HCT116 (cell line): ENCODE measurements at regions not wholly inside any gene's neighbourhood (a gene's known extent, or its start where the extent isn't known, plus 50 kb on each side); places are given as distances from the start of the nearest gene placed in this dataset.

ENCODE experiments used
- ATAC-seq: fragments of 200-7000 bp; cut with Tn5 transposase; 2 replicates; pipeline ENCODE4 v1.9.1; 2020; ENCODE audit warnings: mild to moderate bottlenecking, moderate library complexity
- BruUV-seq: library from RNA; stranded (reverse); fragments of 400-500 nt; replicated peaks from 2 replicates; lab custom pipeline; 2021; lab: Mats Ljungman, UMichigan
- CTCF ChIA-PET: fragments of 300-600 bp; sonication (Branson Sonifier 250); formaldehyde crosslinking; loops from one replicate; lab custom pipeline; 2021; ENCODE audit warnings: antibody characterized with exemption; lab: Charles Lee
- POLR2A ChIA-PET: fragments of 300-600, 350-600 bp; sonication (Branson Sonifier 250); formaldehyde crosslinking; loops from one replicate; lab custom pipeline; 2021; ENCODE audit warnings: antibody characterized with exemption; lab: Charles Lee
- RAD21 ChIA-PET, 2 experiments: fragments of 300-600 bp; sonication (Branson Sonifier 250); formaldehyde crosslinking; loops; one replicate each; lab custom pipeline; 2023; ENCODE audit warnings: low total read pairs in 2 of 2; ENCODE audit not compliant: uncharacterized antibody in 2 of 2, unreplicated experiment in 2 of 2, low non-redundant PET in 1 of 2; lab: Charles Lee
- DNase-seq: peaks from one replicate; pipeline ENCODE4 v3.0.0-alpha.2; 2010; ENCODE audit warnings: low read depth, low spot score
- H2AFZ ChIP-seq: fragments of 200-600 bp; shearing (Covaris generic), sonication (generic); 2 replicates; pipeline ENCODE4 v1.6.1; 2017; ENCODE audit warnings: low read depth, mixed run types, mixed read lengths, antibody characterized with exemption, low read length; ENCODE audit not compliant: poor library complexity, severe bottlenecking
- H3K27ac ChIP-seq: 2 replicates; pipeline ENCODE4 v1.5.1; 2012; ENCODE audit warnings: low read depth, low read length
- H3K27me3 ChIP-seq: fragments of 200-600 bp; sonication (generic); 2 replicates; pipeline ENCODE4 v1.6.1; 2016; ENCODE audit warnings: mixed run types, low read length, mixed read lengths; ENCODE audit not compliant: insufficient read depth
- H3K36me3 ChIP-seq, 2 experiments: fragments of 200-500 bp in 1 of 2; fragments of 200-600 bp in 1 of 2; sonication (Bioruptor generic) in 1 of 2; sonication (generic) in 1 of 2; 2 replicates each; pipeline versions ENCODE4 v1.5.1 to v1.6.1; 2014 to 2016; ENCODE audit warnings: low read length in 2 of 2, inconsistent platforms in 1 of 2, mixed read lengths in 1 of 2, mixed run types in 1 of 2; ENCODE audit not compliant: insufficient read depth in 2 of 2, control insufficient read depth in 1 of 2
- H3K4me1 ChIP-seq, 2 experiments: fragments of 200-600 bp in 1 of 2; sonication (generic) in 1 of 2; 2 replicates each; pipeline versions ENCODE4 v1.5.1 to v1.6.1; 2012 to 2017; ENCODE audit warnings: low read length in 2 of 2, inconsistent platforms in 1 of 2, mild to moderate bottlenecking in 1 of 2, mixed read lengths in 1 of 2, mixed run types in 1 of 2, moderate library complexity in 1 of 2; ENCODE audit not compliant: insufficient read depth in 2 of 2, control insufficient read depth in 1 of 2
- H3K4me2 ChIP-seq: fragments of 200-600 bp; sonication (generic); 2 replicates; pipeline ENCODE4 v1.6.1; 2017; ENCODE audit warnings: mixed run types, low read length, mixed read lengths
- H3K4me3 ChIP-seq, 2 experiments: fragments of 200-600 bp in 1 of 2; sonication (generic) in 1 of 2; replicated peaks in 1 of 2; 2 replicates each; pipeline ENCODE4 v1.5.1; 2011 to 2016; ENCODE audit warnings: low read length in 2 of 2, control low read depth in 1 of 2, low read depth in 1 of 2, mild to moderate bottlenecking in 1 of 2, mixed read lengths in 1 of 2, mixed run types in 1 of 2
- H3K79me2 ChIP-seq: fragments of 200-600 bp; sonication (generic); 2 replicates; pipeline ENCODE4 v1.6.1; 2017; ENCODE audit warnings: mild to moderate bottlenecking, mixed run types, low read length, moderate library complexity, mixed read lengths; ENCODE audit not compliant: insufficient read depth
- H3K9ac ChIP-seq: fragments of 200-600 bp; sonication (generic); 2 replicates; pipeline ENCODE4 v1.6.1; 2016; ENCODE audit warnings: low read length, mixed read lengths
- H3K9me2 ChIP-seq: fragments of 200-600 bp; sonication (generic), shearing (Covaris generic); 2 replicates; pipeline ENCODE4 v1.6.1; 2017; ENCODE audit warnings: mixed run types, mild to moderate bottlenecking, moderate library complexity; ENCODE audit not compliant: insufficient read depth
- H3K9me3 ChIP-seq, 2 experiments: fragments of 200-500 bp in 1 of 2; fragments of 200-600 bp in 1 of 2; sonication (Bioruptor generic) in 1 of 2; sonication (generic) in 1 of 2; 2 replicates each; pipeline ENCODE4 v1.6.1; 2014 to 2017; ENCODE audit warnings: low read length in 2 of 2, mixed read lengths in 2 of 2, inconsistent platforms in 1 of 2, low read depth in 1 of 2, mild to moderate bottlenecking in 1 of 2, mixed run types in 1 of 2, moderate library complexity in 1 of 2; ENCODE audit not compliant: control insufficient read depth in 1 of 2, insufficient read depth in 1 of 2
- H4K20me1 ChIP-seq: fragments of 200-600 bp; sonication (generic), shearing (Covaris generic); 2 replicates; pipeline ENCODE4 v1.6.1; 2017; ENCODE audit warnings: mixed run types, mild to moderate bottlenecking, moderate library complexity; ENCODE audit not compliant: insufficient read depth
- CBX3 ChIP-seq: IDR thresholded peaks from 2 replicates; pipeline ENCODE4 v1.6.1; 2012; ENCODE audit warnings: low read depth
- CEBPB ChIP-seq: IDR thresholded peaks from 2 replicates; pipeline ENCODE4 v1.6.1; 2012; ENCODE audit warnings: low read depth
- EGR1 ChIP-seq: IDR thresholded peaks from 2 replicates; pipeline ENCODE4 v1.6.1; 2012; ENCODE audit warnings: low read depth
- ELF1 ChIP-seq: IDR thresholded peaks from 2 replicates; pipeline ENCODE4 v1.6.1; 2012; ENCODE audit warnings: low read depth, borderline replicate concordance
- EZH2 ChIP-seq: fragments of 200-600 bp; sonication (generic); IDR thresholded peaks from 2 replicates; pipeline ENCODE4 v1.6.1; 2017; ENCODE audit warnings: antibody characterized with exemption, mixed run types
- EZH2phosphoT487 ChIP-seq: fragments of 200-600 bp; IDR thresholded peaks from 2 replicates; pipeline ENCODE4 v1.6.1; 2018; ENCODE audit warnings: antibody characterized with exemption, borderline replicate concordance
- FOSL1 ChIP-seq: IDR thresholded peaks from 2 replicates; pipeline ENCODE4 v1.6.1; 2012; ENCODE audit warnings: low read depth
- JUND ChIP-seq: IDR thresholded peaks from 2 replicates; pipeline ENCODE4 v1.6.1; 2012
- POLR2A ChIP-seq: IDR thresholded peaks from 2 replicates; pipeline ENCODE4 v1.7.0; 2011; ENCODE audit warnings: borderline replicate concordance; ENCODE audit not compliant: insufficient read depth, insufficient read length; ENCODE audit errors: extremely low read depth
- POLR2AphosphoS5 ChIP-seq: IDR thresholded peaks from 2 replicates; pipeline ENCODE4 v1.6.1; 2011; ENCODE audit warnings: mild to moderate bottlenecking, low read depth, low read length, moderate library complexity
- RAD21 ChIP-seq: IDR thresholded peaks from 2 replicates; pipeline ENCODE4 v1.6.1; 2012; ENCODE audit warnings: low read depth, mild to moderate bottlenecking
- SP1 ChIP-seq: IDR thresholded peaks from 2 replicates; pipeline ENCODE4 v1.6.1; 2012; ENCODE audit warnings: low read depth
- SRF ChIP-seq: IDR thresholded peaks from 2 replicates; pipeline ENCODE4 v1.6.1; 2012; ENCODE audit warnings: low read depth
- TCF7L2 ChIP-seq: IDR thresholded peaks from 2 replicates; pipeline ENCODE4 v1.7.0; 2011; ENCODE audit warnings: borderline replicate concordance, inconsistent platforms; ENCODE audit not compliant: insufficient read depth, insufficient read length; ENCODE audit errors: extremely low read depth
- YY1 ChIP-seq: IDR thresholded peaks from 2 replicates; pipeline ENCODE4 v1.6.1; 2011; ENCODE audit warnings: low read length, low read depth, moderate library complexity, mild to moderate bottlenecking; ENCODE audit not compliant: insufficient replicate concordance; ENCODE audit errors: extremely low read depth
- ZFX ChIP-seq: fragments of 450-650 bp; IDR thresholded peaks from 2 replicates; pipeline ENCODE4 v1.6.1; 2017
- ZNF274 ChIP-seq: fragments of 200-500 bp; sonication (Bioruptor generic); IDR thresholded peaks from 2 replicates; pipeline ENCODE4 v1.6.1; 2014; ENCODE audit warnings: mild to moderate bottlenecking, low read depth, low read length, inconsistent platforms
- intact Hi-C: fragments of 100-400 bp; cut with micrococcal nuclease; formaldehyde crosslinking; loops from 2 replicates; pipeline ENCODE4 v1.10.0; 2022
- TF ChIP-seq, protein P1 (sequence below): IDR thresholded peaks from 2 replicates; pipeline ENCODE4 v1.6.1; 2012; ENCODE audit warnings: low read depth
- TF ChIP-seq, protein P2 (sequence below): IDR thresholded peaks from 2 replicates; pipeline ENCODE4 v1.6.1; 2012
- TF ChIP-seq, protein P3 (sequence below), 3 experiments: fragments of 200-600 bp in 1 of 3; sonication (generic) in 1 of 3; IDR thresholded peaks in 2 of 3; conservative IDR thresholded peaks in 1 of 3; 2 replicates each; pipeline ENCODE4 v1.5.1; 2012 to 2017; ENCODE audit warnings: low read depth in 2 of 3, low read length in 2 of 3, antibody characterized with exemption in 1 of 3, borderline replicate concordance in 1 of 3, control low read depth in 1 of 3, mild to moderate bottlenecking in 1 of 3, mixed read lengths in 1 of 3, mixed run types in 1 of 3, moderate library complexity in 1 of 3; ENCODE audit not compliant: insufficient read depth in 1 of 3

- ChIA-PET CTCF (no interaction called here), POLR2A (no interaction called here), RAD21 (no interaction called here)
- Histone ChIP-seq H3K27ac (no peak overlapping the region), H3K4me3 (no peak overlapping the region), H3K79me2 (no peaks in the 10 kb centered on the region), H3K9ac (no peak overlapping the region), H3K27me3 (no peaks in the 10 kb centered on the region), H2AFZ (no peak overlapping the region), H3K9me3 (no peaks in the 10 kb centered on the region), H3K9me2 (no peaks in the 10 kb centered on the region), H3K4me2 (no peak overlapping the region), H3K4me1 (no peaks in the 10 kb centered on the region), H3K36me3 (no peaks in the 10 kb centered on the region), H4K20me1 (no peaks in the 10 kb centered on the region)
- intact Hi-C loops: no loop called here
- TF ChIP-seq ZFX (no peak), JUND (no peak), EZH2phosphoT487 (no peak), CBX3 (no peak), FOSL1 (no peak), EZH2 (no peak), POLR2AphosphoS5 (no peak), YY1 (no peak), CEBPB (no peak), SP1 (no peak), ZNF274 (no peak), RAD21 (no peak), SRF (no peak), ELF1 (no peak), EGR1 (no peak), TCF7L2 (no peak), POLR2A (no peak)
- TF ChIP-seq, protein P1, sequence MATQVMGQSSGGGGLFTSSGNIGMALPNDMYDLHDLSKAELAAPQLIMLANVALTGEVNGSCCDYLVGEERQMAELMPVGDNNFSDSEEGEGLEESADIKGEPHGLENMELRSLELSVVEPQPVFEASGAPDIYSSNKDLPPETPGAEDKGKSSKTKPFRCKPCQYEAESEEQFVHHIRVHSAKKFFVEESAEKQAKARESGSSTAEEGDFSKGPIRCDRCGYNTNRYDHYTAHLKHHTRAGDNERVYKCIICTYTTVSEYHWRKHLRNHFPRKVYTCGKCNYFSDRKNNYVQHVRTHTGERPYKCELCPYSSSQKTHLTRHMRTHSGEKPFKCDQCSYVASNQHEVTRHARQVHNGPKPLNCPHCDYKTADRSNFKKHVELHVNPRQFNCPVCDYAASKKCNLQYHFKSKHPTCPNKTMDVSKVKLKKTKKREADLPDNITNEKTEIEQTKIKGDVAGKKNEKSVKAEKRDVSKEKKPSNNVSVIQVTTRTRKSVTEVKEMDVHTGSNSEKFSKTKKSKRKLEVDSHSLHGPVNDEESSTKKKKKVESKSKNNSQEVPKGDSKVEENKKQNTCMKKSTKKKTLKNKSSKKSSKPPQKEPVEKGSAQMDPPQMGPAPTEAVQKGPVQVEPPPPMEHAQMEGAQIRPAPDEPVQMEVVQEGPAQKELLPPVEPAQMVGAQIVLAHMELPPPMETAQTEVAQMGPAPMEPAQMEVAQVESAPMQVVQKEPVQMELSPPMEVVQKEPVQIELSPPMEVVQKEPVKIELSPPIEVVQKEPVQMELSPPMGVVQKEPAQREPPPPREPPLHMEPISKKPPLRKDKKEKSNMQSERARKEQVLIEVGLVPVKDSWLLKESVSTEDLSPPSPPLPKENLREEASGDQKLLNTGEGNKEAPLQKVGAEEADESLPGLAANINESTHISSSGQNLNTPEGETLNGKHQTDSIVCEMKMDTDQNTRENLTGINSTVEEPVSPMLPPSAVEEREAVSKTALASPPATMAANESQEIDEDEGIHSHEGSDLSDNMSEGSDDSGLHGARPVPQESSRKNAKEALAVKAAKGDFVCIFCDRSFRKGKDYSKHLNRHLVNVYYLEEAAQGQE: no peak
- TF ChIP-seq, protein P2, sequence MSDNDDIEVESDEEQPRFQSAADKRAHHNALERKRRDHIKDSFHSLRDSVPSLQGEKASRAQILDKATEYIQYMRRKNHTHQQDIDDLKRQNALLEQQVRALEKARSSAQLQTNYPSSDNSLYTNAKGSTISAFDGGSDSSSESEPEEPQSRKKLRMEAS: no peak
- TF ChIP-seq, protein P3, sequence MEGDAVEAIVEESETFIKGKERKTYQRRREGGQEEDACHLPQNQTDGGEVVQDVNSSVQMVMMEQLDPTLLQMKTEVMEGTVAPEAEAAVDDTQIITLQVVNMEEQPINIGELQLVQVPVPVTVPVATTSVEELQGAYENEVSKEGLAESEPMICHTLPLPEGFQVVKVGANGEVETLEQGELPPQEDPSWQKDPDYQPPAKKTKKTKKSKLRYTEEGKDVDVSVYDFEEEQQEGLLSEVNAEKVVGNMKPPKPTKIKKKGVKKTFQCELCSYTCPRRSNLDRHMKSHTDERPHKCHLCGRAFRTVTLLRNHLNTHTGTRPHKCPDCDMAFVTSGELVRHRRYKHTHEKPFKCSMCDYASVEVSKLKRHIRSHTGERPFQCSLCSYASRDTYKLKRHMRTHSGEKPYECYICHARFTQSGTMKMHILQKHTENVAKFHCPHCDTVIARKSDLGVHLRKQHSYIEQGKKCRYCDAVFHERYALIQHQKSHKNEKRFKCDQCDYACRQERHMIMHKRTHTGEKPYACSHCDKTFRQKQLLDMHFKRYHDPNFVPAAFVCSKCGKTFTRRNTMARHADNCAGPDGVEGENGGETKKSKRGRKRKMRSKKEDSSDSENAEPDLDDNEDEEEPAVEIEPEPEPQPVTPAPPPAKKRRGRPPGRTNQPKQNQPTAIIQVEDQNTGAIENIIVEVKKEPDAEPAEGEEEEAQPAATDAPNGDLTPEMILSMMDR (IDR thresholded peaks at IDR 0.05 in 2 of 3, conservative IDR thresholded peaks at IDR 0.05 in 1 of 3; ENCODE audit: borderline replicate concordance in 1 of 3, insufficient read depth in 1 of 3, low read depth in 2 of 3, low read length in 2 of 3): no peak
- ATAC-seq (no peak), DNase-seq (no peak)
- BruUV-seq: no TSS peak
Measured at GRCh38 chr1:3983181-3983580, 83.1 kb upstream of the C1orf174 start.
